ENCODE measurements at regions not wholly inside any gene's neighbourhood (a gene's known extent, or its start where the extent isn't known, plus 50 kb on each side); places are given as distances from the start of the nearest gene placed in this dataset.

DNA sequence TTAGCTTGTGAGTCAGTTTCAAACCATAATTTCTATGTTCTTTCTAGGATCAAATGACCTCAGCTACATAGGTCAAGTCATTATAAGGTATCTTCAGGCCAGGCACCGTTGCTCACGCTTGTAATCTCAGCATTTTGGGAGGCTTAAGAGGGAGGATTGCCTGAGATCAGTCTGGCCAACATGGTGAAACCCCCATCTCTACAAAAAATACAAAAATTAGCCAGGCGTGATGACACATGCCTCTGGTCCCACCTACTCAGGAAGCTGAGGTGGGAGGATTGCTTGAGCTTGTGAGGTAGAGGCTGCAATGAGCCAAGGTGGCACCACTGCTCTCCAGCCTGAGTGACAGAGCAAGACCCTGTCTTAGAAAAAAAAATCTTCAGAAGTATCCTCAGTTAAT, 362.3 kb downstream of the GATA3 start:
- ChIA-PET CTCF (no interaction called here), RAD21 (ENCODE audit: low non-redundant PET in 1 of 2, low total read pairs in 2 of 2, uncharacterized antibody in 2 of 2, unreplicated experiment in 2 of 2) (no interaction called here), POLR2A (no interaction called here)
- H3K4me1 ChIP-seq (ENCODE audit: control insufficient read depth in 1 of 2, insufficient read depth in 2 of 2, low read length in 2 of 2): no peaks in the 10 kb centered on the region
- DNase-seq (ENCODE audit: low read depth, low spot score) (no peak), ATAC-seq (no peak)
- H3K27me3 ChIP-seq (ENCODE audit: insufficient read depth, low read length): no peaks in the 10 kb centered on the region
- H3K36me3 ChIP-seq (ENCODE audit: control insufficient read depth in 1 of 2, insufficient read depth in 2 of 2, low read length in 2 of 2): no peaks in the 10 kb centered on the region
- no peaks in the 10 kb centered on the region for H3K79me2 ChIP-seq (ENCODE audit: insufficient read depth, low read length)
- no peak overlapping the region for H3K4me2 ChIP-seq (ENCODE audit: low read length)
- H3K9me2 ChIP-seq (ENCODE audit: insufficient read depth): no peaks in the 10 kb centered on the region
- no peaks in the 10 kb centered on the region for H4K20me1 ChIP-seq (ENCODE audit: insufficient read depth)
- no peak overlapping the region for H3K9ac ChIP-seq (ENCODE audit: low read length)
- no TSS peak for BruUV-seq (replicated peaks)
- no peak overlapping the region for H2AFZ ChIP-seq (ENCODE audit: low read depth, low read length, poor library complexity, severe bottlenecking)
- TF ChIP-seq EZH2 (IDR thresholded peaks at IDR 0.05) (no peak), TCF7L2 (IDR thresholded peaks at IDR 0.05; ENCODE audit: borderline replicate concordance, extremely low read depth, insufficient read depth, insufficient read length) (no peak), POLR2AphosphoS5 (IDR thresholded peaks at IDR 0.05; ENCODE audit: low read depth, low read length) (no peak)
- TF ChIP-seq, protein P1, sequence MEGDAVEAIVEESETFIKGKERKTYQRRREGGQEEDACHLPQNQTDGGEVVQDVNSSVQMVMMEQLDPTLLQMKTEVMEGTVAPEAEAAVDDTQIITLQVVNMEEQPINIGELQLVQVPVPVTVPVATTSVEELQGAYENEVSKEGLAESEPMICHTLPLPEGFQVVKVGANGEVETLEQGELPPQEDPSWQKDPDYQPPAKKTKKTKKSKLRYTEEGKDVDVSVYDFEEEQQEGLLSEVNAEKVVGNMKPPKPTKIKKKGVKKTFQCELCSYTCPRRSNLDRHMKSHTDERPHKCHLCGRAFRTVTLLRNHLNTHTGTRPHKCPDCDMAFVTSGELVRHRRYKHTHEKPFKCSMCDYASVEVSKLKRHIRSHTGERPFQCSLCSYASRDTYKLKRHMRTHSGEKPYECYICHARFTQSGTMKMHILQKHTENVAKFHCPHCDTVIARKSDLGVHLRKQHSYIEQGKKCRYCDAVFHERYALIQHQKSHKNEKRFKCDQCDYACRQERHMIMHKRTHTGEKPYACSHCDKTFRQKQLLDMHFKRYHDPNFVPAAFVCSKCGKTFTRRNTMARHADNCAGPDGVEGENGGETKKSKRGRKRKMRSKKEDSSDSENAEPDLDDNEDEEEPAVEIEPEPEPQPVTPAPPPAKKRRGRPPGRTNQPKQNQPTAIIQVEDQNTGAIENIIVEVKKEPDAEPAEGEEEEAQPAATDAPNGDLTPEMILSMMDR (IDR thresholded peaks at IDR 0.05 in 2 of 3, conservative IDR thresholded peaks at IDR 0.05 in 1 of 3; ENCODE audit: borderline replicate concordance in 1 of 3, insufficient read depth in 1 of 3, low read depth in 2 of 3, low read length in 2 of 3): no peak
- peaks cover 0 to 3% of the 10 kb centered on the region in 2 experiments; a peak in 1 of 4 replicates for H3K9me3 ChIP-seq (ENCODE audit: control insufficient read depth in 1 of 2, insufficient read depth in 1 of 2, low read depth in 1 of 2, low read length in 2 of 2)
- intact Hi-C loops (cut with micrococcal nuclease): no loop called here
- no peak overlapping the region for H3K27ac ChIP-seq (ENCODE audit: low read depth, low read length)
- H3K4me3 ChIP-seq (replicated peaks in 1 of 2; ENCODE audit: low read depth in 1 of 2, low read length in 2 of 2): no peak overlapping the region

DNA sequence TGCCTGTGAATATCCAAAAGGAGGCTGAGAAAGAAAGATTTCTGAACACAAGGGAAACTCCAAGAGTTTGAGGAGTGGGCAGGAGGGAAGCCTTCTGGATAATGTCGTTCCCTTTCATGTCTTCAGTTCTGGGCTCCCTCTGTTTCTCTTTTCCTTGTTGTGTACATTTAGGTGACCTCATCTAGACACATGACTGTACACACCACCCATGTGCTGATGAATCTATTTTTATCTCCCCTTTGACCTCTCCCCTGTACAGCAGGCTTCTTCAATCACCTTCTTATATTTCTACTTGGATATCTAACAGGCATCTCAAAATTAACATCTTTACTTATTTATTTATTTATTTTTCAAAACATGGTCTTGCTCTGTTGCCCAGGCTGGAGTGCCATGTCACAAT, 363.1 kb downstream of the GATA3 start:
- H3K27me3 ChIP-seq (ENCODE audit: insufficient read depth, low read length): no peaks in the 10 kb centered on the region
- no peaks in the 10 kb centered on the region for H3K9me2 ChIP-seq (ENCODE audit: insufficient read depth)
- intact Hi-C loops (cut with micrococcal nuclease): no loop called here
- CTCF ChIA-PET: no interaction called here
- no peaks in the 10 kb centered on the region for H3K79me2 ChIP-seq (ENCODE audit: insufficient read depth, low read length)
- RAD21 ChIA-PET (ENCODE audit: low non-redundant PET in 1 of 2, low total read pairs in 2 of 2, uncharacterized antibody in 2 of 2, unreplicated experiment in 2 of 2): no interaction called here
- no peak overlapping the region for H3K4me3 ChIP-seq (replicated peaks in 1 of 2; ENCODE audit: low read depth in 1 of 2, low read length in 2 of 2)
- H4K20me1 ChIP-seq (ENCODE audit: insufficient read depth): no peaks in the 10 kb centered on the region
- no peaks in the 10 kb centered on the region for H3K36me3 ChIP-seq (ENCODE audit: control insufficient read depth in 1 of 2, insufficient read depth in 2 of 2, low read length in 2 of 2)
- H3K9ac ChIP-seq (ENCODE audit: low read length): no peak overlapping the region
- no peak overlapping the region for H3K4me2 ChIP-seq (ENCODE audit: low read length)
- no peak for DNase-seq (ENCODE audit: low read depth, low spot score)
- no peak overlapping the region for H2AFZ ChIP-seq (ENCODE audit: low read depth, low read length, poor library complexity, severe bottlenecking)
- H3K4me1 ChIP-seq (ENCODE audit: control insufficient read depth in 1 of 2, insufficient read depth in 2 of 2, low read length in 2 of 2): no peaks in the 10 kb centered on the region
- ATAC-seq: no peak
- POLR2A ChIA-PET: no interaction called here
- H3K9me3 ChIP-seq (ENCODE audit: control insufficient read depth in 1 of 2, insufficient read depth in 1 of 2, low read depth in 1 of 2, low read length in 2 of 2): peaks cover 0 to 3% of the 10 kb centered on the region in 2 experiments; a peak in 1 of 4 replicates
- H3K27ac ChIP-seq (ENCODE audit: low read depth, low read length): no peak overlapping the region
- no TSS peak for BruUV-seq (replicated peaks)
- TF ChIP-seq, protein P2, sequence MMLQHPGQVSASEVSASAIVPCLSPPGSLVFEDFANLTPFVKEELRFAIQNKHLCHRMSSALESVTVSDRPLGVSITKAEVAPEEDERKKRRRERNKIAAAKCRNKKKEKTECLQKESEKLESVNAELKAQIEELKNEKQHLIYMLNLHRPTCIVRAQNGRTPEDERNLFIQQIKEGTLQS (IDR thresholded peaks at IDR 0.05): no peak
- no peak for TF ChIP-seq SRF (IDR thresholded peaks at IDR 0.05; ENCODE audit: low read depth)
- no peak for TF ChIP-seq YY1 (IDR thresholded peaks at IDR 0.05; ENCODE audit: extremely low read depth, insufficient replicate concordance, low read depth, low read length)
- TF ChIP-seq JUND (IDR thresholded peaks at IDR 0.05): no peak
- no peak for TF ChIP-seq CEBPB (IDR thresholded peaks at IDR 0.05; ENCODE audit: low read depth)
- no peak for TF ChIP-seq POLR2AphosphoS5 (IDR thresholded peaks at IDR 0.05; ENCODE audit: low read depth, low read length)
- TF ChIP-seq EGR1 (IDR thresholded peaks at IDR 0.05; ENCODE audit: low read depth): no peak
- no peak for TF ChIP-seq ZNF274 (IDR thresholded peaks at IDR 0.05; ENCODE audit: low read depth, low read length)
- TF ChIP-seq, protein P3, sequence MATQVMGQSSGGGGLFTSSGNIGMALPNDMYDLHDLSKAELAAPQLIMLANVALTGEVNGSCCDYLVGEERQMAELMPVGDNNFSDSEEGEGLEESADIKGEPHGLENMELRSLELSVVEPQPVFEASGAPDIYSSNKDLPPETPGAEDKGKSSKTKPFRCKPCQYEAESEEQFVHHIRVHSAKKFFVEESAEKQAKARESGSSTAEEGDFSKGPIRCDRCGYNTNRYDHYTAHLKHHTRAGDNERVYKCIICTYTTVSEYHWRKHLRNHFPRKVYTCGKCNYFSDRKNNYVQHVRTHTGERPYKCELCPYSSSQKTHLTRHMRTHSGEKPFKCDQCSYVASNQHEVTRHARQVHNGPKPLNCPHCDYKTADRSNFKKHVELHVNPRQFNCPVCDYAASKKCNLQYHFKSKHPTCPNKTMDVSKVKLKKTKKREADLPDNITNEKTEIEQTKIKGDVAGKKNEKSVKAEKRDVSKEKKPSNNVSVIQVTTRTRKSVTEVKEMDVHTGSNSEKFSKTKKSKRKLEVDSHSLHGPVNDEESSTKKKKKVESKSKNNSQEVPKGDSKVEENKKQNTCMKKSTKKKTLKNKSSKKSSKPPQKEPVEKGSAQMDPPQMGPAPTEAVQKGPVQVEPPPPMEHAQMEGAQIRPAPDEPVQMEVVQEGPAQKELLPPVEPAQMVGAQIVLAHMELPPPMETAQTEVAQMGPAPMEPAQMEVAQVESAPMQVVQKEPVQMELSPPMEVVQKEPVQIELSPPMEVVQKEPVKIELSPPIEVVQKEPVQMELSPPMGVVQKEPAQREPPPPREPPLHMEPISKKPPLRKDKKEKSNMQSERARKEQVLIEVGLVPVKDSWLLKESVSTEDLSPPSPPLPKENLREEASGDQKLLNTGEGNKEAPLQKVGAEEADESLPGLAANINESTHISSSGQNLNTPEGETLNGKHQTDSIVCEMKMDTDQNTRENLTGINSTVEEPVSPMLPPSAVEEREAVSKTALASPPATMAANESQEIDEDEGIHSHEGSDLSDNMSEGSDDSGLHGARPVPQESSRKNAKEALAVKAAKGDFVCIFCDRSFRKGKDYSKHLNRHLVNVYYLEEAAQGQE (IDR thresholded peaks at IDR 0.05; ENCODE audit: low read depth): no peak
- no peak for TF ChIP-seq SIN3A (IDR thresholded peaks at IDR 0.05; ENCODE audit: low read depth)
- no peak for TF ChIP-seq SP1 (IDR thresholded peaks at IDR 0.05; ENCODE audit: low read depth)
- no peak for TF ChIP-seq TCF7L2 (IDR thresholded peaks at IDR 0.05; ENCODE audit: borderline replicate concordance, extremely low read depth, insufficient read depth, insufficient read length)

Measured in HCT116 (cell line).